ENCODE measurements at regions not wholly inside any gene's neighbourhood (a gene's known extent, or its start where the extent isn't known, plus 50 kb on each side); places are given as distances from the start of the nearest gene placed in this dataset.

DNA sequence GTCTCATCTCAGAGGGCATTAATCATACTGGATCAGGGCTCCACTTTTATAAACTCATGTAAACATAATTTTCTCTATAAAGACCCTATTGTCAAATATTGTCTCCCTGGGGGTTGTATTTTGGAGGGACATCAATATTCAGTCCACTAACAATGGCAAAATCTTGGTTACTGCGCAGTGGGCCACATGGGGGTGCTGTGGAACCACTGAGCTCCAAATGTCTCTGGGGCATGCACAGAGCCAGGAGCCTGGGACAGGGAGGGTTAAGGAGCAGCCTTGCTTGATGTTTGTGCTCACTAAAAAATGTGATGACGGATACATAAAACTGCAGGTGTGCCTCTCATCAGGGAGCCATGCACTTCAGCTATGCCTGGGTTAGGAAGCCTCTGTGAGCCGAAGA lies 62.1 kb upstream of the PRSS58 start:
- TF ChIP-seq, protein P1, sequence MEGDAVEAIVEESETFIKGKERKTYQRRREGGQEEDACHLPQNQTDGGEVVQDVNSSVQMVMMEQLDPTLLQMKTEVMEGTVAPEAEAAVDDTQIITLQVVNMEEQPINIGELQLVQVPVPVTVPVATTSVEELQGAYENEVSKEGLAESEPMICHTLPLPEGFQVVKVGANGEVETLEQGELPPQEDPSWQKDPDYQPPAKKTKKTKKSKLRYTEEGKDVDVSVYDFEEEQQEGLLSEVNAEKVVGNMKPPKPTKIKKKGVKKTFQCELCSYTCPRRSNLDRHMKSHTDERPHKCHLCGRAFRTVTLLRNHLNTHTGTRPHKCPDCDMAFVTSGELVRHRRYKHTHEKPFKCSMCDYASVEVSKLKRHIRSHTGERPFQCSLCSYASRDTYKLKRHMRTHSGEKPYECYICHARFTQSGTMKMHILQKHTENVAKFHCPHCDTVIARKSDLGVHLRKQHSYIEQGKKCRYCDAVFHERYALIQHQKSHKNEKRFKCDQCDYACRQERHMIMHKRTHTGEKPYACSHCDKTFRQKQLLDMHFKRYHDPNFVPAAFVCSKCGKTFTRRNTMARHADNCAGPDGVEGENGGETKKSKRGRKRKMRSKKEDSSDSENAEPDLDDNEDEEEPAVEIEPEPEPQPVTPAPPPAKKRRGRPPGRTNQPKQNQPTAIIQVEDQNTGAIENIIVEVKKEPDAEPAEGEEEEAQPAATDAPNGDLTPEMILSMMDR (conservative IDR thresholded peaks at IDR 0.05) = peak; percentile 65
- TF ChIP-seq EZH2 (IDR thresholded peaks at IDR 0.05; ENCODE audit: low read depth) = no peak

Measured in PC-9 (cell line).